ENCODE measurements at regions not wholly inside any gene's neighbourhood (a gene's known extent, or its start where the extent isn't known, plus 50 kb on each side); places are given as distances from the start of the nearest gene placed in this dataset.

- Histone ChIP-seq H3K36me3 (ENCODE audit: control insufficient read depth, insufficient read depth, low read length) (no peaks in the 10 kb centered on the region), H3K9ac (ENCODE audit: insufficient read depth in 1 of 2, low read depth in 2 of 2, low read length in 2 of 2) (no peak overlapping the region), H3K4me1 (replicated peaks in 1 of 2; ENCODE audit: control insufficient read depth in 2 of 2, insufficient read depth in 2 of 2, low read length in 2 of 2) (no peaks in the 10 kb centered on the region), H3K9me3 (replicated peaks; ENCODE audit: control insufficient read depth, insufficient read depth, low read depth, low read length) (no peaks in the 10 kb centered on the region), H3K4me3 (no peak overlapping the region), H3K9me1 (ENCODE audit: control insufficient read depth, insufficient read depth, low read length) (no peaks in the 10 kb centered on the region), H3K79me2 (ENCODE audit: control insufficient read depth, insufficient read depth, low read length) (no peaks in the 10 kb centered on the region), H3K4me2 (ENCODE audit: insufficient read depth, low read length) (no peak overlapping the region), H3K27ac (ENCODE audit: extremely low read depth, low read depth, low read length) (no peak overlapping the region), H3K27me3 (ENCODE audit: control insufficient read depth in 2 of 2, insufficient read depth in 2 of 2, low read length in 2 of 2) (peaks cover 0 to 32% of the 10 kb centered on the region in 2 experiments; a peak in 3 of 5 replicates), H4K20me1 (replicated peaks; ENCODE audit: control insufficient read depth, insufficient read depth, low read length) (0 out of 2 replicates have a peak, but pooled peaks cover 3% of the 10 kb centered on the region), H2AFZ (ENCODE audit: low read depth, low read length) (no peak overlapping the region)
- ChIA-PET POLR2A (no interaction called here), CTCF (ENCODE audit: low intra/inter-chr PET ratio) (no interaction called here)
- intact Hi-C loops (cut with micrococcal nuclease) (no loop called here), in situ Hi-C loops (cut with MboI) (no loop called here)
- TF ChIP-seq HIVEP1 (CRISPR knock-in tag; IDR thresholded peaks at IDR 0.05) = no peak
- TF ChIP-seq ERF (CRISPR knock-in tag; IDR thresholded peaks at IDR 0.05) = no peak
- TF ChIP-seq ZNF431 (CRISPR knock-in tag; IDR thresholded peaks at IDR 0.05) = no peak
- no peak for TF ChIP-seq SIRT6 (IDR thresholded peaks at IDR 0.05; ENCODE audit: low read depth, low read length)
- TF ChIP-seq VEZF1 (CRISPR knock-in tag; IDR thresholded peaks at IDR 0.05) = no peak
- no peak for TF ChIP-seq ZHX1 (conservative IDR thresholded peaks at IDR 0.05; ENCODE audit: low read length)
- no peak for TF ChIP-seq NFIC (IDR thresholded peaks at IDR 0.05)
- no peak for TF ChIP-seq POLR2H (tag; IDR thresholded peaks at IDR 0.05; ENCODE audit: low read depth)
- no peak for TF ChIP-seq BRD4 (IDR thresholded peaks at IDR 0.05)
- WGBS (ENCODE audit: insufficient coverage, low coverage, missing lambda C conversion rate) = under 1% methylated on average over 9 of the region's 9 CpGs
- ATAC-seq (no peak), FAIRE-seq (no peak), DNase-seq (ENCODE audit: extremely low read depth in 1 of 4, low spot score in 3 of 4) (no peak)
- no TSS peak for BruUV-seq (replicated peaks)
Observed at GRCh38 chr10:29839826-29840515, 205.2 kb upstream of the SVIL start.

Data from K562 (cell line).